Kidney (tissue), 13 donors: ENCODE measurements at regions not wholly inside any gene's neighbourhood (a gene's known extent, or its start where the extent isn't known, plus 50 kb on each side); places are given as distances from the start of the nearest gene placed in this dataset.

ENCODE experiments used
- DNase-seq, 5 donors: peaks; one replicate each; pipeline ENCODE4 v3.0.0-alpha.2; 2013 to 2020
- FAIRE-seq: peaks from 2 replicates; lab custom pipeline; 2012; peaks lifted over from hg19 to GRCh38; lab: Jason Lieb, UNC
- H3K27ac ChIP-seq, 2 donors: one replicate each; pipeline ENCODE4 v1.7.0; 2013; ENCODE audit warnings: low read depth in 2 of 2, low read length in 2 of 2, inconsistent platforms in 1 of 2
- H3K27me3 ChIP-seq: one replicate; pipeline ENCODE4 v1.7.1; 2013; ENCODE audit warnings: low read length, inconsistent platforms; ENCODE audit not compliant: control insufficient read depth, insufficient read depth
- H3K36me3 ChIP-seq, 3 donors: one replicate each; pipeline versions ENCODE4 v1.7.0 to v1.7.1; 2013; ENCODE audit warnings: low read length in 3 of 3, control low read depth in 1 of 3, inconsistent platforms in 1 of 3; ENCODE audit not compliant: insufficient read depth in 3 of 3, control insufficient read depth in 2 of 3
- H3K4me1 ChIP-seq, 3 donors: one replicate each; pipeline versions ENCODE4 v1.7.0 to v1.7.1; 2013; ENCODE audit warnings: low read length in 3 of 3, inconsistent platforms in 1 of 3, low read depth in 1 of 3; ENCODE audit not compliant: control insufficient read depth in 2 of 3, insufficient read depth in 2 of 3
- H3K4me3 ChIP-seq, 3 donors: one replicate each; pipeline versions ENCODE4 v1.7.0 to v1.8.1; 2013; ENCODE audit warnings: low read length in 3 of 3, control low read depth in 1 of 3, inconsistent platforms in 1 of 3
- H3K9ac ChIP-seq, 3 donors: one replicate each; pipeline versions ENCODE4 v1.7.0 to v1.7.1; 2013; ENCODE audit warnings: low read length in 3 of 3, control low read depth in 1 of 3, inconsistent platforms in 1 of 3
- H3K9me3 ChIP-seq, 3 donors: one replicate each; pipeline versions ENCODE4 v1.7.0 to v1.7.1; 2013; ENCODE audit warnings: low read length in 3 of 3, control low read depth in 1 of 3, inconsistent platforms in 1 of 3; ENCODE audit not compliant: control insufficient read depth in 2 of 3, insufficient read depth in 1 of 3
- intact Hi-C: fragments of 100-400 bp; cut with DNase I; formaldehyde crosslinking; loops from one replicate; pipeline ENCODE4 v1.11.1; 2022
- TF ChIP-seq, protein P1 (sequence below): IDR thresholded peaks from 3 replicates; pipeline ENCODE4 v1.5.1; 2012; ENCODE audit warnings: mild to moderate bottlenecking, moderate library complexity, borderline replicate concordance; ENCODE audit not compliant: insufficient read depth; ENCODE audit errors: extremely low read depth
- donor health status: control.
- donor health status: control.
- donor health status: control.
- donor health status: control.
- donor health status: control.
- donor health status: DM: yes; HTN: yes; CAD: no.
- donor health status: Normal renal cell carcinoma (clear cell type).

DNA sequence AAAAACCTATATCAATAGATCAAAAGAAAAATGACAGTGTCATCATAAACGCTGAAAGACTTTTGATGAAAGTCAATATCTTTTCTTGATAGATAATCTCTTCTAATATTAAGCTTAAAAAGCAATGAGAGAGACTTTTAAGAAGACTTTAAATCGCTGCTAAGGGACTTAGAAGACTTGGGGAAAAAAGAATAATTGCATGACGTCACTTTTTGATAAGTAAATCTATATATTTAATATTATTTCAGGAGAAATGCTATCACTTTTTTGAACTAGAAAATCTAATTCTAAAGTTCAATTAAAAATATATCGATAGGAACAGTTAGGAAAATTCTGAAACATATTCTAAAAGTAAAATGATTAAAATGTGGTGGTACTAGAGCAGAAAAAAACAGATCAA, 78.7 kb upstream of the TSHZ2 start:
- H3K4me3 ChIP-seq: no peak overlapping the region
- intact Hi-C loops: no loop called here
- no peaks in the 10 kb centered on the region for H3K9me3 ChIP-seq
- H3K9ac ChIP-seq: no peak overlapping the region
- FAIRE-seq (no peak), DNase-seq (no peak)
- no peaks in the 10 kb centered on the region for H3K36me3 ChIP-seq
- H3K4me1 ChIP-seq: no peaks in the 10 kb centered on the region
- H3K27ac ChIP-seq: no peak overlapping the region
- TF ChIP-seq, protein P1, sequence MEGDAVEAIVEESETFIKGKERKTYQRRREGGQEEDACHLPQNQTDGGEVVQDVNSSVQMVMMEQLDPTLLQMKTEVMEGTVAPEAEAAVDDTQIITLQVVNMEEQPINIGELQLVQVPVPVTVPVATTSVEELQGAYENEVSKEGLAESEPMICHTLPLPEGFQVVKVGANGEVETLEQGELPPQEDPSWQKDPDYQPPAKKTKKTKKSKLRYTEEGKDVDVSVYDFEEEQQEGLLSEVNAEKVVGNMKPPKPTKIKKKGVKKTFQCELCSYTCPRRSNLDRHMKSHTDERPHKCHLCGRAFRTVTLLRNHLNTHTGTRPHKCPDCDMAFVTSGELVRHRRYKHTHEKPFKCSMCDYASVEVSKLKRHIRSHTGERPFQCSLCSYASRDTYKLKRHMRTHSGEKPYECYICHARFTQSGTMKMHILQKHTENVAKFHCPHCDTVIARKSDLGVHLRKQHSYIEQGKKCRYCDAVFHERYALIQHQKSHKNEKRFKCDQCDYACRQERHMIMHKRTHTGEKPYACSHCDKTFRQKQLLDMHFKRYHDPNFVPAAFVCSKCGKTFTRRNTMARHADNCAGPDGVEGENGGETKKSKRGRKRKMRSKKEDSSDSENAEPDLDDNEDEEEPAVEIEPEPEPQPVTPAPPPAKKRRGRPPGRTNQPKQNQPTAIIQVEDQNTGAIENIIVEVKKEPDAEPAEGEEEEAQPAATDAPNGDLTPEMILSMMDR: no peak
- H3K27me3 ChIP-seq: no peaks in the 10 kb centered on the region

DNA sequence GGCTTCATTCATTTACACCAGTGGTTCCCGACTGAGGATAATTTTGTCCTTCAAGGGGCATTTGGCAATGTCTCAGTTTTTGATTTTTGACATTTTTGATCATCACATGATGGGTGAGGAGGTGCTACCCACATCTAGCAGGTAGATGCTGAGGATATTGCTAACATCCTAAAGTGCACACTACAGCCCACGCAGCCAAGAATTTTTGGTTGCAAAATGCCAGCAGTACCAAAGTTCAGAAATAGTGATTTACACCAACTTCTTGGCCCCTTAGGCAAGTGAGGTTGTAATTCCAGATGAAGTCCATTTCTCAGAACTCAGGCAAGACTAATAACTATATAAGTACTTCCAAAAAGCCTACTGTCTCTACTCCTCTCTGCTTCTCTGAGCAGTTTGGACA, 80.1 kb upstream of the TSHZ2 start:
- DNase-seq: no peak
- no peaks in the 10 kb centered on the region for H3K4me1 ChIP-seq
- H3K36me3 ChIP-seq: no peaks in the 10 kb centered on the region
- H3K27me3 ChIP-seq: no peaks in the 10 kb centered on the region
- no peak overlapping the region for H3K4me3 ChIP-seq
- TF ChIP-seq, protein P1: no peak
- no peaks in the 10 kb centered on the region for H3K9me3 ChIP-seq
- H3K27ac ChIP-seq: no peak overlapping the region
- intact Hi-C loops: no loop called here
- FAIRE-seq: no peak
- H3K9ac ChIP-seq: no peak overlapping the region

DNA sequence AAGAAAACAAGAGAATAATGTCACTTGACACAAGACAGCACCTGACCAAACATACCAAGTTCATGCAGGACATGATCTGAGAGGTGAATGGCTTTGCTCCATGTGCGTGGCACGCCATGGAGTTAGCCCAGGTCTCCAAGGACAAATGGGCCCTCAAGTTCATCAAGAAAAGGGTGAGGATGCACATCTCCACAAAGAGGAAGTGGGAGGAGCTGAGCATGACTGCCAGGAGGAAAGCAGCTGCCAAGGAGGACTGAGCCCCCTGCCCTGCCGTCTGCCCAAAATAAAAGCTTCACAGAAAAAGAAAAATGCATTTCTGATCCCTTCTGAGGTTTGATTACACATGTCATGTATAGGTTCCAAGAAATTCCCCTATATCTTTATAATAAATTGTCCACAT, 82.0 kb upstream of the TSHZ2 start:
- no peaks in the 10 kb centered on the region for H3K4me1 ChIP-seq
- no peaks in the 10 kb centered on the region for H3K27me3 ChIP-seq
- intact Hi-C loops: no loop called here
- H3K27ac ChIP-seq: no peak overlapping the region
- TF ChIP-seq, protein P1: no peak
- no peaks in the 10 kb centered on the region for H3K9me3 ChIP-seq
- H3K36me3 ChIP-seq: no peaks in the 10 kb centered on the region
- H3K4me3 ChIP-seq: no peak overlapping the region
- DNase-seq: no peak
- FAIRE-seq: no peak
- H3K9ac ChIP-seq: no peak overlapping the region

DNA sequence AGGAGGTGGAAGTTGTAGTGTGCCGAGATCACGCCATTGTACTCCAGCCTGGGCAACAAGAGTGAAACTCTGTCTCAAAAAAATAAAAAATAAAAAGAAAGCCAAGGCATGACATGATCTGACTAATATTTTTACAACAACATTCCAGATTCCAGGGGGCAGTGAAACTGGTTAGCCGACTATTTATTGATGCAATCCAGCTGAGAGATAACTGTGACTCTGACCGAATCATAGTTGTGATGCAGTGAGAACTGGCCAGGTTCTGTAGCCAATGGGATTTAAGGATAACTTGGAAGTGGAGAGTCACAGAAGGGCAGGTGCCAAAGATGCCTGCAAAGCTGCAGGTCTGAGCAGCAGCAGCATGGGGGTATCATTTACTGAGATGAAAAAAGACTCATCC, 82.9 kb upstream of the TSHZ2 start:
- Histone ChIP-seq H3K9ac (no peak overlapping the region), H3K27ac (no peak overlapping the region), H3K4me3 (no peak overlapping the region), H3K27me3 (no peaks in the 10 kb centered on the region), H3K4me1 (no peaks in the 10 kb centered on the region), H3K36me3 (no peaks in the 10 kb centered on the region), H3K9me3 (no peaks in the 10 kb centered on the region)
- TF ChIP-seq, protein P1: no peak
- DNase-seq (no peak), FAIRE-seq (no peak)
- intact Hi-C loops: no loop called here
